OCI-LY1 (cell line): ENCODE measurements at regions not wholly inside any gene's neighbourhood (a gene's known extent, or its start where the extent isn't known, plus 50 kb on each side); places are given as distances from the start of the nearest gene placed in this dataset.

Experiments used
- H2AFZ ChIP-seq: fragments of 200-600 bp; sonication (generic), shearing (Covaris generic); 2 replicates; pipeline ENCODE4 v1.6.0; 2014; ENCODE audit warnings: antibody characterized with exemption, mild to moderate bottlenecking, low read length
- H3F3A ChIP-seq: fragments of 200-600 bp; sonication (generic), shearing (Covaris generic); 2 replicates; pipeline ENCODE4 v1.6.0; 2014; ENCODE audit warnings: mild to moderate bottlenecking, antibody characterized with exemption, low read length, moderate library complexity; ENCODE audit not compliant: insufficient read depth
- H3K27ac ChIP-seq: fragments of 200-600 bp; sonication (generic); 2 replicates; pipeline ENCODE4 v1.5.1; 2014; ENCODE audit warnings: low read length, mixed run types, mild to moderate bottlenecking, low read depth; ENCODE audit not compliant: poor library complexity, severe bottlenecking
- H3K27me3 ChIP-seq: fragments of 200-600 bp; sonication (generic); 2 replicates; pipeline ENCODE4 v1.6.0; 2014; ENCODE audit warnings: antibody characterized with exemption, mild to moderate bottlenecking, low read length, moderate library complexity; ENCODE audit not compliant: insufficient read depth
- H3K36me3 ChIP-seq: fragments of 200-600 bp; sonication (generic); 2 replicates; pipeline ENCODE4 v1.6.1; 2014; ENCODE audit warnings: mild to moderate bottlenecking, antibody characterized with exemption, low read length, moderate library complexity, mixed read lengths; ENCODE audit not compliant: insufficient read depth
- H3K4me1 ChIP-seq: fragments of 200-600 bp; sonication (generic); 2 replicates; pipeline ENCODE4 v1.5.1; 2014; ENCODE audit warnings: mild to moderate bottlenecking, low read length, moderate library complexity; ENCODE audit not compliant: insufficient read depth, severe bottlenecking
- H3K4me2 ChIP-seq: fragments of 200-600 bp; sonication (generic), shearing (Covaris generic); 2 replicates; pipeline ENCODE4 v1.6.1; 2014; ENCODE audit warnings: low read length
- H3K4me3 ChIP-seq: fragments of 200-600 bp; sonication (generic); 2 replicates; pipeline ENCODE4 v1.5.1; 2014; ENCODE audit warnings: low read length, low read depth, mild to moderate bottlenecking, mixed read lengths; ENCODE audit not compliant: poor library complexity, severe bottlenecking
- H3K79me2 ChIP-seq: fragments of 200-600 bp; shearing (Covaris generic); 2 replicates; pipeline ENCODE4 v1.6.1; 2016; ENCODE audit warnings: mixed run types, low read length, mixed read lengths; ENCODE audit not compliant: insufficient read depth
- H3K9ac ChIP-seq: fragments of 200-600 bp; sonication (generic), shearing (Covaris generic); 2 replicates; pipeline ENCODE4 v1.6.1; 2014; ENCODE audit warnings: mild to moderate bottlenecking, low read length, mixed read lengths
- H3K9me2 ChIP-seq: fragments of 200-600 bp; sonication (generic), shearing (Covaris generic); 2 replicates; pipeline ENCODE4 v1.6.1; 2014; ENCODE audit warnings: low read depth, mild to moderate bottlenecking, low read length, mixed read lengths
- H3K9me3 ChIP-seq: fragments of 200-600 bp; shearing (Covaris generic); 2 replicates; pipeline ENCODE4 v1.6.1; 2014; ENCODE audit warnings: low read length, mixed read lengths
- H4K20me1 ChIP-seq: fragments of 200-600 bp; sonication (generic), shearing (Covaris generic); 2 replicates; pipeline ENCODE4 v1.6.0; 2016; ENCODE audit warnings: mild to moderate bottlenecking, low read length; ENCODE audit not compliant: insufficient read depth
- EZH2 ChIP-seq: fragments of 200-600 bp; sonication (generic), shearing (Covaris generic); IDR thresholded peaks from 2 replicates; pipeline ENCODE4 v1.8.0; 2017; ENCODE audit warnings: borderline replicate concordance, mixed run types, mild to moderate bottlenecking, antibody characterized with exemption, low read length, moderate library complexity, mixed read lengths
- TF ChIP-seq, protein P1 (sequence below): fragments of 200-600 bp; sonication (generic), shearing (Covaris generic); IDR thresholded peaks from 2 replicates; pipeline ENCODE4 v1.5.1; 2017; ENCODE audit warnings: mild to moderate bottlenecking, antibody characterized with exemption, low read length, moderate library complexity, mixed read lengths

DNA sequence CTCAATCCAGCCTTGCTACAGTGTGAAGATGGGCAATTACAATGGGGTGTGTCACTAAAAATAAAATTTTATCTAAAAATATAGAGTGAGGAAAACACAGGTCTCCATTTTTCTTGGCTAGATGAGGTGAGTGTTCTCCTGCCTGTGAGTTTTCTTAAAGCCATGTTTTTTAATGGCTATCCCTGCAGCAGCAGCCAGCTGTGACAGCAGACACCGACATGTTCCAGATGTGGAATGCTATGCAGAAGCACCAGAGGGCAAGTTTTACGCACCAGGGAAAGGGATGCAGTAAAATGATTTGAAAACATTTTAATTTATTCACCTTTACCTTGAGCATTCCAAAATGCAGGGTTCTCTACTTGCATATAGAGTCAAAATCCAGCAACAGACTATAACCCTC is 577.0 kb upstream of the STXBP6 start:
- no peaks in the 10 kb centered on the region for H3F3A ChIP-seq
- no peaks in the 10 kb centered on the region for H3K9me3 ChIP-seq
- no peaks in the 10 kb centered on the region for H3K36me3 ChIP-seq
- H3K4me1 ChIP-seq, result no peaks in the 10 kb centered on the region
- H3K4me2 ChIP-seq, result no peak overlapping the region
- no peaks in the 10 kb centered on the region for H4K20me1 ChIP-seq
- no peaks in the 10 kb centered on the region for H3K79me2 ChIP-seq
- no peaks in the 10 kb centered on the region for H3K27me3 ChIP-seq
- no peak overlapping the region for H2AFZ ChIP-seq
- H3K9me2 ChIP-seq, result no peaks in the 10 kb centered on the region
- TF ChIP-seq, protein P1, sequence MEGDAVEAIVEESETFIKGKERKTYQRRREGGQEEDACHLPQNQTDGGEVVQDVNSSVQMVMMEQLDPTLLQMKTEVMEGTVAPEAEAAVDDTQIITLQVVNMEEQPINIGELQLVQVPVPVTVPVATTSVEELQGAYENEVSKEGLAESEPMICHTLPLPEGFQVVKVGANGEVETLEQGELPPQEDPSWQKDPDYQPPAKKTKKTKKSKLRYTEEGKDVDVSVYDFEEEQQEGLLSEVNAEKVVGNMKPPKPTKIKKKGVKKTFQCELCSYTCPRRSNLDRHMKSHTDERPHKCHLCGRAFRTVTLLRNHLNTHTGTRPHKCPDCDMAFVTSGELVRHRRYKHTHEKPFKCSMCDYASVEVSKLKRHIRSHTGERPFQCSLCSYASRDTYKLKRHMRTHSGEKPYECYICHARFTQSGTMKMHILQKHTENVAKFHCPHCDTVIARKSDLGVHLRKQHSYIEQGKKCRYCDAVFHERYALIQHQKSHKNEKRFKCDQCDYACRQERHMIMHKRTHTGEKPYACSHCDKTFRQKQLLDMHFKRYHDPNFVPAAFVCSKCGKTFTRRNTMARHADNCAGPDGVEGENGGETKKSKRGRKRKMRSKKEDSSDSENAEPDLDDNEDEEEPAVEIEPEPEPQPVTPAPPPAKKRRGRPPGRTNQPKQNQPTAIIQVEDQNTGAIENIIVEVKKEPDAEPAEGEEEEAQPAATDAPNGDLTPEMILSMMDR, result no peak
- no peak for TF ChIP-seq EZH2
- H3K4me3 ChIP-seq, result no peak overlapping the region
- no peak overlapping the region for H3K27ac ChIP-seq
- no peak overlapping the region for H3K9ac ChIP-seq

DNA sequence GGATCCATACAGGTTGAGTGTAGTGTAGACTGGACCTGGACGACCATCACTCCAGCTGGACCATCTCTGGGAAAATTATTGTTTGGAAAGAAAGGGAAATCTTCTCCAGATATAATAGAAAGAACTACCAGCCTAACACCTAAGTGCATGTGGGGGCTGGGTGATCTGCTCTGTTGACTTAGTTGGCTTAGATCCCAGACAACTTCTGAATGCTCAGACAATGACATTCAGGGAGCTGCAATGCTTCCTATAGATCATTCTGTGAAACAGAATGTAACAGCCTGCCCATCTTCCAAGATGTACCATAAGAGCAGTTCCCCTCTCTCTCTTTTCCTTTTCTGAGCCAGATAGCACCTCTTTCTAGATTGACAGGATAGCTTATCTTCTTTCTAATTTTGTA is 572.8 kb upstream of the STXBP6 start:
- no peak overlapping the region for H3K4me2 ChIP-seq
- no peak overlapping the region for H3K9ac ChIP-seq
- H3K27me3 ChIP-seq, result no peaks in the 10 kb centered on the region
- H4K20me1 ChIP-seq, result no peaks in the 10 kb centered on the region
- TF ChIP-seq EZH2, result no peak
- TF ChIP-seq, protein P1, result no peak
- 0 out of 2 replicates have a peak, but pooled peaks cover 1% of the 10 kb centered on the region for H3K9me3 ChIP-seq
- no peaks in the 10 kb centered on the region for H3K36me3 ChIP-seq
- no peak overlapping the region for H2AFZ ChIP-seq
- H3K9me2 ChIP-seq, result no peaks in the 10 kb centered on the region
- no peaks in the 10 kb centered on the region for H3K4me1 ChIP-seq
- H3K79me2 ChIP-seq, result no peaks in the 10 kb centered on the region
- H3K4me3 ChIP-seq, result no peak overlapping the region
- H3K27ac ChIP-seq, result no peak overlapping the region
- no peaks in the 10 kb centered on the region for H3F3A ChIP-seq

DNA sequence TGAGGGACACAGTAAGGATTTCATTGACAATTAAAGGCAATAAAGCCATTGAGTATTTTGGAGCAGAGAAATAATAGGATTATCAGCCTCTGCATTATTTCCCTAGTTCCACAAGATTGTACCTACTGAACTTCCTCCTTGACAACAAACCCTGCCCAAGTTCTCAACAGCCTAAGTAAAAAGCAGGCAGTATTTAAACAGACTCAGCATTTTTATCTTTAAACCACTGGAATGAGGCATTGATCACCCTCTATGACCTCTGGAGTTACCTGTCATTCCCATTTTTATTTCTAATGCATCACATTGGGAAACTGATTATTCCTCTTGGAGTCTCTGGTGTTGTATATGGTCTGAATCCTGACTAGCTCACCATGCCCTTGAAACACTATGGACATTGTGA is 570.6 kb upstream of the STXBP6 start:
- H3K4me3 ChIP-seq, result no peak overlapping the region
- 0 out of 2 replicates have a peak, but pooled peaks cover 2% of the 10 kb centered on the region for H3K9me3 ChIP-seq
- H3F3A ChIP-seq, result no peaks in the 10 kb centered on the region
- no peaks in the 10 kb centered on the region for H4K20me1 ChIP-seq
- H3K27me3 ChIP-seq, result no peaks in the 10 kb centered on the region
- H3K4me1 ChIP-seq, result no peaks in the 10 kb centered on the region
- TF ChIP-seq, protein P1, result no peak
- TF ChIP-seq EZH2, result no peak
- no peak overlapping the region for H3K4me2 ChIP-seq
- H3K9ac ChIP-seq, result no peak overlapping the region
- H3K27ac ChIP-seq, result no peak overlapping the region
- H3K79me2 ChIP-seq, result no peaks in the 10 kb centered on the region
- no peak overlapping the region for H2AFZ ChIP-seq
- no peaks in the 10 kb centered on the region for H3K36me3 ChIP-seq
- H3K9me2 ChIP-seq, result no peaks in the 10 kb centered on the region
